ENCODE measurements at regions not wholly inside any gene's neighbourhood (a gene's known extent, or its start where the extent isn't known, plus 50 kb on each side); places are given as distances from the start of the nearest gene placed in this dataset.

DNA sequence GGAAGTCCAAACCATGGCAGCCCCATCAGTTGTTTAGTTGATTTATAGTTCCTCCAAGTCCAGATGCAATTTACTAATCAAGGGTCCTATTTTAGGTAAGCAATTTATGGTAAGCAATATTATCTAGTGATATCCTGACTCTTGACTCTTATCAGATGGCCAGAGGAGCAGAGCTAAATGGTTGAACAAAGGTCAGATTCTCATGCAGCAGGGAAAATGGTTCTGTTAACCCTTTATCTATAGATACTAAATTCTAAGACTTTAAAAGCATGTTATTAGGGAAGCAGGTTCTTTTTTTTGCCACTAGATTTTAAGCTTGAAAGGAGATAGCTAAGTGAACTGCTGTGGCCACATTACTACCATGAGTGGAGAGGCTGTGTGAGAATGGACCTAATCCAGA, 427.1 kb upstream of the FBXO33 start:
- FAIRE-seq (no peak), DNase-seq (peak; percentile 18 to 45)
- peaks cover 0 to 19% (median 2%) of the 10 kb centered on the region in 3 donors for H3K4me1 ChIP-seq (ENCODE audit: control insufficient read depth in 3 of 3, insufficient read depth in 2 of 3, low read depth in 1 of 3, low read length in 2 of 3)

DNA sequence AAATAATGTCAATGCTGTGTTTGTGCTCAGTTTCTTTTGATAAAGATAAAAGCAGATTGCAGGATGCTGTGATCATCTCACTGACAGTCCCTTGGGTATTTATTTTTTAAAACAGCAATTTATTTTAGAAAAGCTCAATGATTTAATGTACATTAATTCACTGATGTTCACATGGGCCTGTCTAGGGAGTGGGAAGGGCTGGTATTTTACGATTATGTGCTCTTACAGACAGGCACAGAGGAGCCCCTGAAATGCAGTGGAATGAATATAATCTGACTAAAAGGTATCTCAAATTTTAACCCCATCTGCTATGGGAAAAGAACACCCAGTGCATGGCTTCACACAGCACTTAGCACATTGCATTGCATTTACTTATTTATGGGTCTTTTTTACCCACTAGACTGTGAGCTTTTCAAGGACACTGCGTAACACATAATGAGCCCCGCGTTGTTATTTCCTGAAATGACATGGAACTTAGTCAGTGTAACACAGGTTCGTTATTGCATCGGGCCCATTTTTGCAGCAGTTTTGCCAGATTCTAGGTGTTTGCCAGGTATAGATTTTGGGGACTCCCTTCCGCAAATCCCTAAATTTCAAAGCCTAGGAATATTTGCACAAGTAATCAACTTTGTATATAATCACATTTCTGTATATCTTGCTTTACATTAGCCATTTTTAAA, 425.3 kb upstream of the FBXO33 start:
- H3K27ac ChIP-seq (ENCODE audit: low read depth in 1 of 3, low read length in 2 of 3), result no peak overlapping the region
- no peak overlapping the region for H3K4me3 ChIP-seq (ENCODE audit: low read depth in 1 of 3, low read length in 3 of 3)
- H3K36me3 ChIP-seq (ENCODE audit: control insufficient read depth in 3 of 3, insufficient read depth in 2 of 3, low read depth in 1 of 3, low read length in 3 of 3), result no peaks in the 10 kb centered on the region
- FAIRE-seq (no peak), DNase-seq (no peak)
- no peaks in the 10 kb centered on the region for H3K9me3 ChIP-seq (ENCODE audit: control insufficient read depth in 2 of 2, insufficient read depth in 1 of 2, low read depth in 1 of 2, low read length in 1 of 2)
- no peaks in the 10 kb centered on the region for H3K27me3 ChIP-seq (ENCODE audit: control insufficient read depth in 3 of 3, insufficient read depth in 3 of 3, low read length in 3 of 3)
- H3K4me1 ChIP-seq (ENCODE audit: control insufficient read depth in 3 of 3, insufficient read depth in 2 of 3, low read depth in 1 of 3, low read length in 2 of 3), result peaks cover 0 to 18% (median 2%) of the 10 kb centered on the region in 3 donors
- WGBS, 3 donors, result 82 to 91% (median 87%) methylated on average over 7 of the region's 7 CpGs

More for the DNA sequence above, 427.1 kb upstream of the FBXO33 start:
- H3K9me3 ChIP-seq (ENCODE audit: control insufficient read depth in 2 of 2, insufficient read depth in 1 of 2, low read depth in 1 of 2, low read length in 1 of 2), result no peaks in the 10 kb centered on the region
- no peak overlapping the region for H3K4me3 ChIP-seq (ENCODE audit: low read depth in 1 of 3, low read length in 3 of 3)
- no peak overlapping the region for H3K27ac ChIP-seq (ENCODE audit: low read depth in 1 of 3, low read length in 2 of 3)
- H3K27me3 ChIP-seq (ENCODE audit: control insufficient read depth in 3 of 3, insufficient read depth in 3 of 3, low read length in 3 of 3), result no peaks in the 10 kb centered on the region
- no peaks in the 10 kb centered on the region for H3K36me3 ChIP-seq (ENCODE audit: control insufficient read depth in 3 of 3, insufficient read depth in 2 of 3, low read depth in 1 of 3, low read length in 3 of 3)

DNA sequence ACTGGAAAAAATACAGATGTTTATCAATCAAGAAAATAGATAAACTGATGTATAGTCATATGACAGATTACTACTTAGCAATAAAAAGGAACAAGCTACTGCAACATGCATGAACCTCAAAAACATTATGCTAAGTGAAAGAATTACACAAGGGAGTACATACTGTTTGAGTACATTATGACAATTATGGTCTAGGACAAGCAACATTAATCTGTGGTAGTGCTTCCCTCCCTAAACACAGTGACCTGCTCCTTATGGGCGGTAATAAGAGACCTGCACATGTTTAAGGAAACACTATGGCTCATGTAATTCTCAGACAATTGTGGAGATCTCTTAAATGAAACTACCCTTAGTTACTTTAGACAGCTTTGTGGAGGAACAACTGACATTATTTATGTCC, 421.2 kb upstream of the FBXO33 start:
- no peak overlapping the region for H3K27ac ChIP-seq (ENCODE audit: low read depth in 1 of 3, low read length in 2 of 3)
- H3K4me3 ChIP-seq (ENCODE audit: low read depth in 1 of 3, low read length in 3 of 3), result no peak overlapping the region
- H3K27me3 ChIP-seq (ENCODE audit: control insufficient read depth in 3 of 3, insufficient read depth in 3 of 3, low read length in 3 of 3), result no peaks in the 10 kb centered on the region
- no peaks in the 10 kb centered on the region for H3K36me3 ChIP-seq (ENCODE audit: control insufficient read depth in 3 of 3, insufficient read depth in 2 of 3, low read depth in 1 of 3, low read length in 3 of 3)
- H3K4me1 ChIP-seq (ENCODE audit: control insufficient read depth in 3 of 3, insufficient read depth in 2 of 3, low read depth in 1 of 3, low read length in 2 of 3), result no peaks in the 10 kb centered on the region
- DNase-seq, result no peak
- H3K9me3 ChIP-seq (ENCODE audit: control insufficient read depth in 2 of 2, insufficient read depth in 1 of 2, low read depth in 1 of 2, low read length in 1 of 2), result no peaks in the 10 kb centered on the region
- 80 to 96% (median 86%) methylated on average over 1 of the region's 1 CpG for WGBS, 3 donors
- FAIRE-seq, result no peak

DNA sequence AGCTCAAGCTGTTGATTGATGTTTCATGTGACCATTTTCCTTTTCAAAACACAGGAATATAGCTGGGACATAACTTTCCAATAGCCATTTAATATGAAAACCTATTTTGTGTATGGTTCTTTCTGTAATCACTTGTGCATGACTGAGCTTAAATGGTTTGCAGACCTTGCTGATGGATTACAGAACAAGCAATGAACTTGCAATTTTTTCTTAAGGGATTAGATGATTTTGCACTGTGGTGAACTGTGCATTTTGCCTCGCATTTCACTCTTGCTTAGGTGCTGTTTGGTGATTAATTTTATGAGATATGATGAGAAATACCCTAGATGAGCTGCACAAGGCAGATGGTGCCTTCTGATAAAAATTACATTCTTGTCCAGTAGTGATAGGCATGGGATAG, 419.0 kb upstream of the FBXO33 start:
- FAIRE-seq, result no peak
- 53 to 66% (median 62%) methylated on average over 1 of the region's 1 CpG for WGBS, 3 donors

DNA sequence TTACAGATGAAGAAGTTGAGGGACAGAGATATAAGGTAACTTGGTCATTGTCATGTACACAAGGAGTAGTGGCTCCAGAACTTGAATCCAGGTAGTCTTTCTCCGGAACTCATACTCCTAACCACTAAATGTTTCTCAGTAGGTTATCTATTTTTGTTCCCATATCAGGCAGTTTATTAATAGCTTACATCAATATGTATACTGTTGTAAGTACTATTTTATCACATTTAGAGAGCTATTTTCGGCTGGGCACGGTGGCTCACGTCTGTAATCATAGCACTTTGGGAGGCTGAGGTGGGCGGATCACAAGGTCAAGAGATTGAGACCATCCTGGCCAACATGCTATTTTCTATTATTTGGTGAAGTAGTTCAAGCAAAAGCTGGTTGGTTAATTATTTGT, 415.6 kb upstream of the FBXO33 start:
- Histone ChIP-seq H3K4me3 (ENCODE audit: low read depth in 1 of 3, low read length in 3 of 3) (no peak overlapping the region), H3K27ac (ENCODE audit: low read depth in 1 of 3, low read length in 2 of 3) (no peak overlapping the region), H3K9me3 (ENCODE audit: control insufficient read depth in 2 of 2, insufficient read depth in 1 of 2, low read depth in 1 of 2, low read length in 1 of 2) (no peaks in the 10 kb centered on the region), H3K4me1 (ENCODE audit: control insufficient read depth in 3 of 3, insufficient read depth in 2 of 3, low read depth in 1 of 3, low read length in 2 of 3) (no peaks in the 10 kb centered on the region), H3K36me3 (ENCODE audit: control insufficient read depth in 3 of 3, insufficient read depth in 2 of 3, low read depth in 1 of 3, low read length in 3 of 3) (no peaks in the 10 kb centered on the region), H3K27me3 (ENCODE audit: control insufficient read depth in 3 of 3, insufficient read depth in 3 of 3, low read length in 3 of 3) (no peaks in the 10 kb centered on the region)
- 81 to 86% (median 83%) methylated on average over 5 of the region's 5 CpGs for WGBS, 3 donors
- DNase-seq, result no peak
- FAIRE-seq, result no peak

More for the DNA sequence above, 419.0 kb upstream of the FBXO33 start:
- no peak for DNase-seq
- Histone ChIP-seq H3K27ac (ENCODE audit: low read depth in 1 of 3, low read length in 2 of 3) (no peak overlapping the region), H3K27me3 (ENCODE audit: control insufficient read depth in 3 of 3, insufficient read depth in 3 of 3, low read length in 3 of 3) (no peaks in the 10 kb centered on the region), H3K4me3 (ENCODE audit: low read depth in 1 of 3, low read length in 3 of 3) (no peak overlapping the region), H3K4me1 (ENCODE audit: control insufficient read depth in 3 of 3, insufficient read depth in 2 of 3, low read depth in 1 of 3, low read length in 2 of 3) (no peaks in the 10 kb centered on the region), H3K9me3 (ENCODE audit: control insufficient read depth in 2 of 2, insufficient read depth in 1 of 2, low read depth in 1 of 2, low read length in 1 of 2) (no peaks in the 10 kb centered on the region), H3K36me3 (ENCODE audit: control insufficient read depth in 3 of 3, insufficient read depth in 2 of 3, low read depth in 1 of 3, low read length in 3 of 3) (no peaks in the 10 kb centered on the region)

DNA sequence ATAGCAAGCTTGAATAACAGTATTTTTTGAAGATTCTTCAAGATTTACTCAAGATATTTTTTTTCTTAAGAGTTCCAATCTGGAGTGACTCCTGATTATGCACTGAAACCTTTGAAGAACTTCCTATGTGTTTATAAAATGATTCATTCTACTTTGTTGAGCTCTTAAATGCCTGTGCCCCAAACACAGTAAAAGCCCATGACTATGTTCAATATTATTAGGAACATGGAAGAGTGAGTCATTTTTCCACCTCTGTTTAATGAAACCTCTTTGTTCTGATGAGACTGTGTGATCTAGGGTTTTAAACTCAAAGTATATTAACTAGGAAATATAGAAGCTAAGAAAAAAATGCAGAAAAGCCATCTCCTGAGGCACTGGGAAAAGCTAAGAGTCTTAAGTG, 415.0 kb upstream of the FBXO33 start:
- no peaks in the 10 kb centered on the region for H3K4me1 ChIP-seq (ENCODE audit: control insufficient read depth in 3 of 3, insufficient read depth in 2 of 3, low read depth in 1 of 3, low read length in 2 of 3)
- no peak for FAIRE-seq
- no peaks in the 10 kb centered on the region for H3K36me3 ChIP-seq (ENCODE audit: control insufficient read depth in 3 of 3, insufficient read depth in 2 of 3, low read depth in 1 of 3, low read length in 3 of 3)
- no peaks in the 10 kb centered on the region for H3K27me3 ChIP-seq (ENCODE audit: control insufficient read depth in 3 of 3, insufficient read depth in 3 of 3, low read length in 3 of 3)
- no peak overlapping the region for H3K27ac ChIP-seq (ENCODE audit: low read depth in 1 of 3, low read length in 2 of 3)
- no peak overlapping the region for H3K4me3 ChIP-seq (ENCODE audit: low read depth in 1 of 3, low read length in 3 of 3)
- DNase-seq, result no peak
- no peaks in the 10 kb centered on the region for H3K9me3 ChIP-seq (ENCODE audit: control insufficient read depth in 2 of 2, insufficient read depth in 1 of 2, low read depth in 1 of 2, low read length in 1 of 2)

DNA sequence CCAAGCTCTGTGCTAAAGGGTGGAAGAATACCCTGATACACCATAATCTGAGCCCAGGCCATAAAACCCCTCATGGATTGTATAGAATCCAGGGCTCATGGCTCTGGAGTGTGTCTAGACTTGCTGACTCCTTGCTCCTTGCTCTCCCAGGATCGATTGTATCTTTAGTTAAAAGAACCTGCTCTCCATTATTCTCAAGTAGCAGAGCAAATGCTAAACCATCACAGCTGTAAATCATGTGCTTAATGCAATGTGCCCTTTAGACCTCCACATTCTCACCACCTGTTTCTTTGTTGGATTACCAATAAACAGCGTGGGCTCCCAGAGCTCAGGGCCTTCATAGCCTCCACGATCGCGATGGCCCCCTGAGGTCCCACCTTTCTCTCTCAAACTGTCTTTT, 411.6 kb upstream of the FBXO33 start:
- Histone ChIP-seq H3K27me3 (ENCODE audit: control insufficient read depth in 3 of 3, insufficient read depth in 3 of 3, low read length in 3 of 3) (no peaks in the 10 kb centered on the region), H3K36me3 (ENCODE audit: control insufficient read depth in 3 of 3, insufficient read depth in 2 of 3, low read depth in 1 of 3, low read length in 3 of 3) (no peaks in the 10 kb centered on the region), H3K4me1 (ENCODE audit: control insufficient read depth in 3 of 3, insufficient read depth in 2 of 3, low read depth in 1 of 3, low read length in 2 of 3) (no peaks in the 10 kb centered on the region), H3K9me3 (ENCODE audit: control insufficient read depth in 2 of 2, insufficient read depth in 1 of 2, low read depth in 1 of 2, low read length in 1 of 2) (no peaks in the 10 kb centered on the region), H3K27ac (ENCODE audit: low read depth in 1 of 3, low read length in 2 of 3) (no peak overlapping the region), H3K4me3 (ENCODE audit: low read depth in 1 of 3, low read length in 3 of 3) (no peak overlapping the region)
- WGBS, 3 donors, result 49 to 64% (median 51%) methylated on average over 5 of the region's 5 CpGs
- peak in 1 of 2 donors; percentile 18 for DNase-seq
- no peak for FAIRE-seq

DNA sequence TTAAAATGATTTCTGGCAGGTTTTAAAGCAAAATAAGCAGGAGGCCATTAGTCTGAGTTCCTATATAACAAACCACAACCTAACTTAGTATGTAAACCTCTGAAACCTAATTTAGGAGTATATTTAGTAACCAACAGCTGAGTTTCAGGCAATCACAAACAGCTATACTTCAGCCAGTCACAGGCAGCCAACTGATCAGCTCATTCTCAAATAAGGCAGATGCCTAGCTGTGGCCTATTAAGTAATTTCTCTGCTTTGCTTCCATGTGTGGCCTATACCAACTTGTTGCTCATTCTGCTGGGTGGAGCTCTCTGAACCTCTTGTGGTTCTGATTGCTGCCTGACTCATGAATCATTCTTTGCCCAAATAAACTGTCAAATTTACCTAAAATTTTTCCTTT, 408.9 kb upstream of the FBXO33 start:
- no peak for DNase-seq
- Histone ChIP-seq H3K9me3 (ENCODE audit: control insufficient read depth in 2 of 2, insufficient read depth in 1 of 2, low read depth in 1 of 2, low read length in 1 of 2) (no peaks in the 10 kb centered on the region), H3K4me3 (ENCODE audit: low read depth in 1 of 3, low read length in 3 of 3) (no peak overlapping the region), H3K27me3 (ENCODE audit: control insufficient read depth in 3 of 3, insufficient read depth in 3 of 3, low read length in 3 of 3) (no peaks in the 10 kb centered on the region), H3K4me1 (ENCODE audit: control insufficient read depth in 3 of 3, insufficient read depth in 2 of 3, low read depth in 1 of 3, low read length in 2 of 3) (no peaks in the 10 kb centered on the region), H3K36me3 (ENCODE audit: control insufficient read depth in 3 of 3, insufficient read depth in 2 of 3, low read depth in 1 of 3, low read length in 3 of 3) (no peaks in the 10 kb centered on the region), H3K27ac (ENCODE audit: low read depth in 1 of 3, low read length in 2 of 3) (no peak overlapping the region)
- FAIRE-seq, result no peak

DNA sequence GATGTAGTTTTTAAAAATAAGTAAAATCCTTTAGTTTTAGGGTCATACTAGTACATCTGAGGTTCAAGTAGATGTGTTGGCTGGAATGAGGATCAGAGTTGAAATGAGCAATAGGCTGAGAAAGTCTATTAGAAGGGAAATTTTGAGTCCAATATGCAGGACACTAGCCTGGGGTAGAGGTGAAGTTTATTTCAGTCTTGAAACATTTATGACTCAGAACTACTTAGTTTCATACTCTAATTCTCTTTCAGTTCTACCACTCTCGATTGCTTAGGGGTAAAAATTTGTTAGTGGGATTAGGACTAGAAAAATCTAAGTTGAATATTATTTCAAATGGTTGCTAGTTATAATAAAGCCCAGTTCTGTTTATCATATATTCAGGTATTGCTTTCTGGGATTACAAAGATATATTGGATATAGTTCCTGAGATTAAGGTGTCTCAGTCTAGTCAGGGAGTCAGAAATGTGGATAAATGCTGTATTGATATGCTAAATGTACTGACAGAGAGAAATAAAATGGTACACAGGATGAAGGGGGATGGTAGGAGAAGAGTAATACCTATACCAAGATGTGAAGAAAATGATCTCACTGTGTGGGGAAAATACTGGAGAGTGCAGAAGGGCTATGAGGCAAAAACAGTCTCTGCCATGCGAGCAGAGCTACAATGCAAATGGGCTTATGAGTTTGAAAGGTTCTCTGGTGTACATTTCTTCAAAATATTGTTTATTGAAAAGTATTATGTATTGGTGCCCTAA, 395.8 kb upstream of the FBXO33 start:
- Histone ChIP-seq H3K36me3 (ENCODE audit: control insufficient read depth in 3 of 3, insufficient read depth in 2 of 3, low read depth in 1 of 3, low read length in 3 of 3) (no peaks in the 10 kb centered on the region), H3K4me1 (ENCODE audit: control insufficient read depth in 3 of 3, insufficient read depth in 2 of 3, low read depth in 1 of 3, low read length in 2 of 3) (no peaks in the 10 kb centered on the region), H3K27me3 (ENCODE audit: control insufficient read depth in 3 of 3, insufficient read depth in 3 of 3, low read length in 3 of 3) (no peaks in the 10 kb centered on the region), H3K9me3 (ENCODE audit: control insufficient read depth in 2 of 2, insufficient read depth in 1 of 2, low read depth in 1 of 2, low read length in 1 of 2) (peaks cover 0 to 5% of the 10 kb centered on the region in 2 donors), H3K27ac (ENCODE audit: low read depth in 1 of 3, low read length in 2 of 3) (no peak overlapping the region), H3K4me3 (ENCODE audit: low read depth in 1 of 3, low read length in 3 of 3) (no peak overlapping the region)
- no peak for FAIRE-seq
- WGBS, 3 donors, result 63 to 74% (median 72%) methylated on average over 2 of the region's 2 CpGs
- no peak for DNase-seq
